Stimulated activated CD8-positive, alpha-beta memory T cell treated with anti-CD3 and anti-CD28 coated beads, Interleukin-4, amount 100 ng/mL, for 24 hours (primary cell): ENCODE measurements at regions not wholly inside any gene's neighbourhood (a gene's known extent, or its start where the extent isn't known, plus 50 kb on each side); places are given as distances from the start of the nearest gene placed in this dataset.

ENCODE experiments used
- DNase-seq: peaks from one replicate; pipeline ENCODE4 v3.0.0-alpha.2; 2020; ENCODE audit warnings: low read depth

DNA sequence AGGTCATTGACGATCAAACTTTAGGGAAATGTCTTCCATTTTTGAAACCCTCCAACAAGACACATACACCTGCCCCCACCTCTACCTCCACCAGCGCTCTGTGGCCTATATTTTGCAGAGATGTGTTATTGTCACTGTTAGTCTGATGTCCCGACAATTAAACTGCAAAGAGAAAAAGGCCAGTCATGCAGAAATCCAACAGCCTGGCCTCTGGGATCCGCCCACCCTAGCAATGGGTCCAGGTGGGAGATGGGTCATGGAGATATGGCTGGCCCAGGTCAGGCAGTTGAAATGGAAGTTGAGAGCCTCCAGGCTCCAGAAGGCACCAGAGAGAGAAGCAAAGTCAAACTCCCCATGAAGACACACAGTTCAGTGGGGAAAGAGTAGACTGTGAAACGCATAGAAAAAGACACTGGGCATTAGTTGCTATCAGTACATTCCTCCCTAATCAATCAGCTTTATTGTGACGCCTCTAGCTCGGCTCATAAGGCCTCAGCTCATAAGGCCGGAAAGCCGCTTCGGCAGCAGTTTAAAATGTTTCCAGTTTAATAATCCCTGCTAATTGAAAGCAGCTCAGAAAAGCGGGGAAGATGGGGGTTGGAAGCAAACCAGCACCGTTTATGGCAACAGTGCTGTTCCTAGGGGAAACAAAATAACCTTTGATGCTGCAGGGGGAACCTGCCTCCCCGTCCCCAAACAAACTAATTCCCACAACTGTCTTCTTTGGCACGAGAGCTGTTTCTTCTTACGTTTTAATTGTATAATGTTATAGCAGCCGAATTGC is 239.7 kb upstream of the ZNF507 start:
- no peak for DNase-seq

DNA sequence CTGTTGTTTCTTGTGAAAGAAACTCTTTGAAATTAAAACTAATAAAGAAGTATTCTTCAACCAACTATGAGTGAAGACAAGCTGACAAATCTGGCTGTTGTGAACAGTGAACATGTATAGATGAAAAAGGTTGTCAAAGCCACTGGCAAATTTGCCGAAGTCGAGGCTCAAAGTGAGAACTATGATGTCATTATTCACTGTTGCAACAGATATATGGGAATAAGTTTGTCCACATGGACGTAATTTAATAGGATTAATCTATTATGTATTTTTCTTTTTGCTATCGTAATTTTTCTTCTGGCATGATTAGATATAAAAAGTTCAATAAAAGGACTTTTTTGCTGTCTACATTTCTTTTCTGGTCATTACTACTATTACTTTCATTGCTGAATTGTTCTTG is 223.2 kb upstream of the ZNF507 start:
- DNase-seq: no peak

DNA sequence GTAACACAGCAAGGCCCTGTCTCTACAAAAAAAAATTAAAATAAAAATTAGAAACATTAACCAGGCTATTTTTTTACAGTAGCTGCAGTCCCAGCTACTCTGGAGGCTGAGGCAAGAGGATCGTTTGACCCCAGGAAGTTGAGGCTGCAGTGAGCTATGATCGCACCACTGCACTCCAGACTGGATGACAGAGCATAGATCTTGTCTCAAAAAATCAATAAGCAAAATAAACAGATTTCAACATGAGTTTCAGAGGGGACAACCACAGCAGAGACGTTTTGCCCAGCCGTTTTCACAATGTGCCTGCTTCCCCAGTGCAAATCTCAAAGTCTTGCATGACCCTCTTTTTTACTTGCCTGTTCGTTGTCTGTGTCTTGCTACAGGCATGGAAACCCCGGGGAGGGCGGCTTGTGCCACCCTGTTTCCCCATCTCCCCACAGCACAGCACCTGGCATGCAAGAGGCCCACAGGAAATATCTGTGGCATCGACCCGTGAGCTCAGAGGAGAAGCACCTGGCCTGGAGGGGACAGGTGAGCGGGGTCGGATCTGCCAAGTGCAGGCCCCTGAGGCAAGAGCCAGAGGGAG is 222.0 kb upstream of the ZNF507 start:
- DNase-seq: no peak

DNA sequence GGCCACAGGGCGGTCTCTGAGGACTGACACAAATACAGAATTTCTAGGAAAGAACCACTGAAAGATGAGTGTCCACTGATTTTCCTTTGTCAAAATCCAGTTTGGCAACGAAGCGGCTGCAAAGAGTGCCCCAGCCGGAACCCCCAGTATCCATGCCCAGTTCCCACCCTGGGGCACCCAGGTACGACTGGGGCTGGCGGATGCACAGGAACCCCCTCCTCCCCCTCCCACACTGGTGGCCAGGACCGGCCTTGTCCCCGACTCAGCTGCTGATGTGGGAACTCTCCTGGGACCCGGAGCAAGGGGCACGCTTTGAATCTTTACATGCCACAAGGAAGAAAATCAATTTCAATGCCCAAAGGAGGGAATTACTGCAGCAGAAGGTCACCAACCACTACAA is 220.8 kb upstream of the ZNF507 start:
- DNase-seq: no peak

DNA sequence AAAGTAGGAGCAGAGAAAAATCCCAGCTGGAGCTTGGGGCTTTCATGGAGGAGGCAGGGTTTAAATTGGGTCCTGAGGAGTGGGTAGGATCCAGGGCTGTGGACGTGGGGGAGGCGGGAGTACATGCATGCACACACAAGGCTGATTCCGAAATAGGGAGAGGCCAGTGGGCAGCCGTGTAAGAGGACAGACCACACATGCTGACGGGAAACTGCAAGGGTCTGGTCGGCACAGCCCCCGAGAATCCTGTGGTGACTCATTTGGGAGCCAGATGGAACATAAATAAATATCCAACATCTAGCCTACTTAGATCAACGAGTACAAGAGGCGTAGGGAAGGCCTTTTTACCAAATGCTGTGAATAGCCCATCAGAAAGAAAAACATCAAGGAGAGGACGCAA is 216.3 kb upstream of the ZNF507 start:
- no peak for DNase-seq

- DNase-seq: no peak
Observed at GRCh38 chr19:32130332-32130731, 215.1 kb upstream of the ZNF507 start.

DNA sequence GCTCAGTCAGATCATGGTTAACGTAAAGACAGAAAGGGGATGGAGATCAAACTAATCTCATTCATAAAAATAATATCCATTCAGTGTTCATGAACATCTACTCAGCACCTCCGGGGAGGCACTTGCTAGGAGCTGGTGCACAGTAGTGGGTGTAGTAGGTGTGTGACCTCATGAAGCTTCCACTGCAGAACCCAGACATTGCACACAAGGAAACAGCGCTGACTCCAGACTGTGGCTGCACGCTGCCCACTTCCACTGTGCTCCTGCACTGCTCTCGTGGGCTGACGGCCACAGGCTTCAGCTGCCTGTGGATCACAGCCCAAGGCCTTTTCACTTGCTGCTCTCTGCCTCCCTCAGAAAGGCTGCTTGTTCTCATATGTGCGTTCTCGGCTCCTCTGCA is 214.4 kb upstream of the ZNF507 start:
- DNase-seq: no peak

DNA sequence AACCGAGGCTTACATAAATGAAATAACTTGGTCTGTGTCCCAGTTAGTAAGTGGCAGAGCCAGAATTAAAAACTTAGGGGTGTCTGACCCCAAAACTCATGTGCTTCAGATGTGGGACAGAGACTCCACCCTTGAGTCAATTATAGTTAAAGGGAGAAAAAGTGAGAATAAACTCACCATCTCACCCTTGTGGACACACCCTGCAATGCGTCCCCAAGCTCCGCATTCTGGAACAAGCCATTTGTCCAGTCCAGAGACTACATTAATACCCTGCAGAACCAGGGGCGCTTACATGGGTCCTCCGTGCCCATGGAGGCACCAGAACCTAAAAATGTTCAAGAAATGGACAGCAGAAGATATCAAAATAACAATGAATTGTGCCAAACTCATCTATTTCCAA is 207.0 kb upstream of the ZNF507 start:
- no peak for DNase-seq

GRCh38 chr19:32141840-32142511 is 203.4 kb upstream of the ZNF507 start:
- DNase-seq: no peak

DNA sequence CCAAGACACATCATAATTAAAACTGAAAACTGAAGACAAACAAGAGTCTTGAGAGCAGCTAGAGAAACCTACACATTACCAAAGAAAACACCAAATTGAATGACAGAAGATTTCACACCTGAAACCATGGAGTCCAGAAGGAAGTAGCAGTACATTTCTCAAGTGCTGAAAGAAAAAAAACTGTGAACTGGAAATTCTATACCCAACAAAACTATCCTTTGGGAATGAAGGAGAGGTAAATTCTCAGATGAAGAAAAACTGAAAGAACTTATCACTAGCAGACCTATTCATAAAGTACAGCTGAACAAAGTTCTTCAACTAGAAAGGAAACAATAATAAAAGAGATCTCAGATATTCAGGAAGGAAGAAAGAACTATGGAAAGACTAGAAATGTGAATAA is 198.7 kb upstream of the ZNF507 start:
- DNase-seq: no peak

- no peak for DNase-seq
Observed at GRCh38 chr19:32150605-32151004, 194.8 kb upstream of the ZNF507 start.

DNA sequence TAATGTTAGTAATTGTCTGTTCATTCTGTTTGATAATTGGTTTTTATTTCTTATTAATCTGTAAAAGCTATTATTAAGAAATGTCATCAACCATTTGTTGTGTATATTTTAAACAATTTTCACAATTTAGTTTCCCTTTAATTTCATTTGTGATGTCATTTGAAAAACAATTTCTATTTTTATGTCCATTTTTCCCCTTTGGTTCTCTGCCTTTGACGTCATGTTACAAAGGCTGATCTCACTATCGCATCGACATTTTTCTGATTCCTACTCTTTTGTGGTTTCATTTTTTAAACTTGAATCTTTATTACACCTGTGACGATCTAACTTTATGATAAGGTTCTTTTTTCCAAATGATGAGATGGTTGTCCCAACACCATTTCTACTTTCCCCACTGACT is 191.0 kb upstream of the ZNF507 start:
- no peak for DNase-seq

GRCh38 chr19:32164384-32164992 is 180.9 kb upstream of the ZNF507 start:
- no peak for DNase-seq

- DNase-seq: no peak
Observed at GRCh38 chr19:32165141-32165540, 180.3 kb upstream of the ZNF507 start.

- no peak for DNase-seq
Observed at GRCh38 chr19:32165750-32166149, 179.7 kb upstream of the ZNF507 start.

GRCh38 chr19:32166238-32166637 is 179.2 kb upstream of the ZNF507 start:
- no peak for DNase-seq

DNA sequence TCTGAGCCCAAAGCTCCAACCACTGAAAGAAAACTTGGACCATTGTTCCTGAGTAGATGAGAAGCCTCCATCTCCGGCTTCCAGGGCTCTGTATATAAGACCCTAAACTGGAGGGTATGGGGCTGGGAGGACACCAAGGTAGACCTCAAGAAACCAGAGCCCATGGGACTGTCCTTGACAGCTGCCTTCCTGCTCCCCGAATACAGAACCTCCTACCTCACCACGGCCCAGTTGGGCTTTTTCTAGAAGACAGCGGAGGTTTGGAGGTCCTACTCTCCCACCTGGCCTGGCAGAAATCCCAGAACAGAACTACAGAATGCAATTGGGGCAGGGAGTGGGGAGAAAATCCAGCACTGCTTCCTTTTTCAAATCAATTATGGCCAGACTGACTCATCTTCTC is 177.3 kb upstream of the ZNF507 start:
- DNase-seq: no peak

- no peak for DNase-seq
Observed at GRCh38 chr19:32168606-32169005, 176.8 kb upstream of the ZNF507 start.

- DNase-seq: no peak
Observed at GRCh38 chr19:32171719-32172151, 173.7 kb upstream of the ZNF507 start.

- no peak for DNase-seq
Observed at GRCh38 chr19:32172566-32173160, 172.7 kb upstream of the ZNF507 start.

- DNase-seq: no peak
Observed at GRCh38 chr19:32173836-32174235, 171.6 kb upstream of the ZNF507 start.

GRCh38 chr19:32174386-32175113 is 170.9 kb upstream of the ZNF507 start:
- no peak for DNase-seq
